Tibial artery (tissue), 4 donors: ENCODE measurements at regions not wholly inside any gene's neighbourhood (a gene's known extent, or its start where the extent isn't known, plus 50 kb on each side); places are given as distances from the start of the nearest gene placed in this dataset.

ENCODE experiments used
- DNase-seq, 2 donors: peaks; one replicate each; pipeline ENCODE4 v3.0.0-alpha.2; 2019
- H3K27ac ChIP-seq, 2 donors: fragments of 200-600 bp; sonication (generic) in 1 of 2; 1 replicate in 1 of 2; 2 replicates in 1 of 2; pipeline ENCODE4 v1.5.1; 2018 to 2019; ENCODE audit warnings: mild to moderate bottlenecking in 1 of 2
- H3K27me3 ChIP-seq, 2 donors: fragments of 200-600 bp; sonication (generic) in 1 of 2; one replicate each; pipeline versions ENCODE4 v1.5.1 to v1.6.0; 2016 to 2019
- H3K36me3 ChIP-seq, 3 donors: fragments of 200-600 bp; sonication (generic) in 2 of 3; one replicate each; pipeline ENCODE4 v1.5.1; 2016 to 2019; ENCODE audit warnings: mild to moderate bottlenecking in 2 of 3
- H3K4me1 ChIP-seq, 4 donors: fragments of 200-600 bp; sonication (generic) in 2 of 4; 1 replicate in 3 of 4; 2 replicates in 1 of 4; pipeline ENCODE4 v1.5.1; 2016 to 2019
- H3K4me3 ChIP-seq, 2 donors: fragments of 200-600 bp; sonication (generic) in 1 of 2; 1 replicate in 1 of 2; 2 replicates in 1 of 2; pipeline ENCODE4 v1.5.1; 2018 to 2019; ENCODE audit warnings: mild to moderate bottlenecking in 2 of 2
- H3K9me3 ChIP-seq, 3 donors: fragments of 200-600 bp; sonication (generic) in 1 of 3; one replicate each; pipeline ENCODE4 v1.5.1; 2016 to 2019
- CTCF ChIP-seq, 2 experiments: fragments of 200-600 bp in 1 of 2; fragments of 450-650 bp in 1 of 2; IDR thresholded peaks; one replicate each; pipeline ENCODE4 v1.5.1; 2017 to 2019; ENCODE audit warnings: antibody characterized with exemption in 2 of 2, mild to moderate bottlenecking in 1 of 2, moderate library complexity in 1 of 2
- intact Hi-C: fragments of 100-400 bp; cut with DNase I; formaldehyde crosslinking; loops from one replicate; pipeline ENCODE4 v1.15.0; 2023; ENCODE audit warnings: low total_unique reads

GRCh38 chr10:43930243-43930642 lies 281.6 kb upstream of the ZNF32 start:
- Histone ChIP-seq H3K4me1 (no peaks in the 10 kb centered on the region), H3K36me3 (no peaks in the 10 kb centered on the region), H3K4me3 (no peak overlapping the region), H3K27ac (no peak overlapping the region), H3K27me3 (no peaks in the 10 kb centered on the region), H3K9me3 (no peaks in the 10 kb centered on the region)
- intact Hi-C loops, result no loop called here
- no peak for TF ChIP-seq CTCF (IDR thresholded peaks at IDR 0.05)
- DNase-seq, result no peak

GRCh38 chr10:43929122-43929521 lies 280.4 kb upstream of the ZNF32 start:
- Histone ChIP-seq H3K27me3 (no peaks in the 10 kb centered on the region), H3K27ac (no peak overlapping the region), H3K4me3 (no peak overlapping the region), H3K9me3 (no peaks in the 10 kb centered on the region), H3K36me3 (no peaks in the 10 kb centered on the region), H3K4me1 (no peaks in the 10 kb centered on the region)
- no peak for TF ChIP-seq CTCF (IDR thresholded peaks at IDR 0.05)
- intact Hi-C loops, result no loop called here
- no peak for DNase-seq

- Histone ChIP-seq H3K27ac (no peak overlapping the region), H3K4me1 (no peaks in the 10 kb centered on the region), H3K9me3 (no peaks in the 10 kb centered on the region), H3K36me3 (no peaks in the 10 kb centered on the region), H3K27me3 (no peaks in the 10 kb centered on the region), H3K4me3 (no peak overlapping the region)
- TF ChIP-seq CTCF (IDR thresholded peaks at IDR 0.05), result no peak
- DNase-seq, result no peak
- intact Hi-C loops, result no loop called here
Measured at GRCh38 chr10:43928425-43928968, 279.8 kb upstream of the ZNF32 start.

- Histone ChIP-seq H3K4me1 (no peaks in the 10 kb centered on the region), H3K27ac (no peak overlapping the region), H3K9me3 (no peaks in the 10 kb centered on the region), H3K4me3 (no peak overlapping the region), H3K36me3 (no peaks in the 10 kb centered on the region), H3K27me3 (no peaks in the 10 kb centered on the region)
- DNase-seq, result no peak
- intact Hi-C loops, result no loop called here
- no peak for TF ChIP-seq CTCF (IDR thresholded peaks at IDR 0.05)
Measured at GRCh38 chr10:43926875-43927406, 278.3 kb upstream of the ZNF32 start.

DNA sequence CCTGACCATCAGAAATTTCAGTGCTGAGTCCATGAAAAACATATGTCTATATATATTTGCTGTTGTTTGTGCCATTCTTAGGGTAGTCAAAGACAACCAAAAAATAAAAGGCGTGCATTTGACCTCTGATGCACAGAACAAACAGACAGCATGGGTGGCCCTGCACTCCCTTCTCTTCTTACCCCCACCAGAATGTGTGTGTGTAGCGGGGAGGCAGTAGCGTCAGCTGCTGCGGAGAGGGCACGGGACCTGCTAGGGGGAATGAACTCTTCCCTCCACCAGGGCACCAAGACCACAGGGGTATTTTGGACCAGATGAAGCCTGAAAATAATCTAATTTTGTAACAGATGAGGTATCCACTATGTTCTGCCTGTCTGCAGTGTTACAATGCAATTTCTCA lies 277.7 kb upstream of the ZNF32 start:
- intact Hi-C loops, result no loop called here
- no peak for DNase-seq
- Histone ChIP-seq H3K4me3 (no peak overlapping the region), H3K36me3 (no peaks in the 10 kb centered on the region), H3K4me1 (no peaks in the 10 kb centered on the region), H3K9me3 (no peaks in the 10 kb centered on the region), H3K27ac (no peak overlapping the region), H3K27me3 (no peaks in the 10 kb centered on the region)
- no peak for TF ChIP-seq CTCF (IDR thresholded peaks at IDR 0.05)

- Histone ChIP-seq H3K4me1 (no peaks in the 10 kb centered on the region), H3K27me3 (no peaks in the 10 kb centered on the region), H3K4me3 (no peak overlapping the region), H3K36me3 (no peaks in the 10 kb centered on the region), H3K27ac (no peak overlapping the region), H3K9me3 (no peaks in the 10 kb centered on the region)
- no peak for TF ChIP-seq CTCF (IDR thresholded peaks at IDR 0.05)
- no peak for DNase-seq
- intact Hi-C loops, result no loop called here
Measured at GRCh38 chr10:43925793-43926192, 277.1 kb upstream of the ZNF32 start.
